ENCODE measurements at regions not wholly inside any gene's neighbourhood (a gene's known extent, or its start where the extent isn't known, plus 50 kb on each side); places are given as distances from the start of the nearest gene placed in this dataset.

DNA sequence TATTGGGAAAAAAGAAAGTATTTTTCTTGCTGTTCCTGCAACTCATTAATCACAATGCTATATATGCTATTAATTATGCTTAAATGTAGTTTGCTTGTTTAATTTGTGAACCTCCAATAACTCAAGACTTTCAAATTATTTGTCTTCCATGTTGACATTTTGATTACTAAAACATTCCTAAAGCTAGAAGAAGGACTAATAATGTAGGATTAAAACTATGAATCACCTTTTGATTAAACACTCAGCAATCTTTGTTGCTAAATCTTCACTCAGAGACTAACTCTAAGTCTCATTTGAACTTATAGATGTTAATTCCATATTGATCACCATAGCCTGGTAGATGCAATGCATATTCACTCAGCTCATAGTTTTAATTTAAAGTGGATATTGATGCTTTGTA, 524.6 kb upstream of the ZEB2 start:
- no peak overlapping the region for H2BK20ac ChIP-seq (ENCODE audit: low read depth, low read length, poor library complexity, severe bottlenecking)
- H4K8ac ChIP-seq (replicated peaks; ENCODE audit: insufficient read length, low read depth, low read length) = no peak overlapping the region
- no peak overlapping the region for H3K27ac ChIP-seq (ENCODE audit: insufficient read length, low read depth, low read length)
- no peaks in the 10 kb centered on the region for H3K4me1 ChIP-seq (ENCODE audit: insufficient read depth, low read length)
- H2AFZ ChIP-seq (ENCODE audit: low read length) = no peak overlapping the region
- H3K14ac ChIP-seq (ENCODE audit: insufficient read depth, low read length) = no peak overlapping the region
- no peaks in the 10 kb centered on the region for H3K79me2 ChIP-seq (ENCODE audit: insufficient read depth, low read length)
- Mint-ChIP-seq H3K27ac (no peak overlapping the region), H3K9me3 (no peaks in the 10 kb centered on the region), H3K4me3 (no peak overlapping the region), H3K27me3 (ENCODE audit: low read depth) (no peaks in the 10 kb centered on the region), H3K36me3 (ENCODE audit: insufficient read depth in 1 of 3, low read depth in 3 of 3) (no peaks in the 10 kb centered on the region; a peak in 3 of 7 replicates), H3K4me1 (peaks cover 5 to 7% of the 10 kb centered on the region in 2 experiments)
- H4K91ac ChIP-seq (ENCODE audit: insufficient read length, low read depth, low read length) = no peak overlapping the region
- H3K27me3 ChIP-seq (ENCODE audit: insufficient read depth, low read length) = no peaks in the 10 kb centered on the region
- H3K18ac ChIP-seq (ENCODE audit: insufficient read length, low read depth, low read length) = no peak overlapping the region
- H2BK120ac ChIP-seq (ENCODE audit: low read depth, low read length, poor library complexity, severe bottlenecking) = no peak overlapping the region
- H2BK12ac ChIP-seq (ENCODE audit: insufficient read length, low read depth, low read length) = no peak overlapping the region
- no peak overlapping the region for H3T11ph ChIP-seq (ENCODE audit: low read length)
- H3K9ac ChIP-seq (ENCODE audit: extremely low read depth, insufficient read length, low read length) = no peak overlapping the region
- no peaks in the 10 kb centered on the region for H3K9me3 ChIP-seq (ENCODE audit: control insufficient read depth, low read depth, low read length)
- H4K5ac ChIP-seq (ENCODE audit: insufficient read length, low read depth, low read length) = no peak overlapping the region
- no peak overlapping the region for H2BK5ac ChIP-seq (ENCODE audit: insufficient read length, low read length)
- no peaks in the 10 kb centered on the region for H3K23me2 ChIP-seq (ENCODE audit: insufficient read length, low read depth, low read length, poor library complexity, severe bottlenecking)
- no peak overlapping the region for H3K4me2 ChIP-seq (ENCODE audit: insufficient read depth, insufficient read length, low read length)
- no peaks in the 10 kb centered on the region for H4K20me1 ChIP-seq (ENCODE audit: control insufficient read depth, insufficient read depth, insufficient read length)
- no peak overlapping the region for H3K23ac ChIP-seq (ENCODE audit: insufficient read length, low read depth, low read length)
- no peak overlapping the region for H3K56ac ChIP-seq (ENCODE audit: insufficient read length, low read depth, low read length)
- no peak overlapping the region for H2AK5ac ChIP-seq (ENCODE audit: insufficient read length, low read length)
- H3K79me1 ChIP-seq (ENCODE audit: insufficient read depth, low read depth, low read length, poor library complexity, severe bottlenecking) = no peaks in the 10 kb centered on the region
- no peak overlapping the region for H3K4ac ChIP-seq (ENCODE audit: low read depth, low read length)
- DNase-seq = no peak
- TF ChIP-seq, protein P1, sequence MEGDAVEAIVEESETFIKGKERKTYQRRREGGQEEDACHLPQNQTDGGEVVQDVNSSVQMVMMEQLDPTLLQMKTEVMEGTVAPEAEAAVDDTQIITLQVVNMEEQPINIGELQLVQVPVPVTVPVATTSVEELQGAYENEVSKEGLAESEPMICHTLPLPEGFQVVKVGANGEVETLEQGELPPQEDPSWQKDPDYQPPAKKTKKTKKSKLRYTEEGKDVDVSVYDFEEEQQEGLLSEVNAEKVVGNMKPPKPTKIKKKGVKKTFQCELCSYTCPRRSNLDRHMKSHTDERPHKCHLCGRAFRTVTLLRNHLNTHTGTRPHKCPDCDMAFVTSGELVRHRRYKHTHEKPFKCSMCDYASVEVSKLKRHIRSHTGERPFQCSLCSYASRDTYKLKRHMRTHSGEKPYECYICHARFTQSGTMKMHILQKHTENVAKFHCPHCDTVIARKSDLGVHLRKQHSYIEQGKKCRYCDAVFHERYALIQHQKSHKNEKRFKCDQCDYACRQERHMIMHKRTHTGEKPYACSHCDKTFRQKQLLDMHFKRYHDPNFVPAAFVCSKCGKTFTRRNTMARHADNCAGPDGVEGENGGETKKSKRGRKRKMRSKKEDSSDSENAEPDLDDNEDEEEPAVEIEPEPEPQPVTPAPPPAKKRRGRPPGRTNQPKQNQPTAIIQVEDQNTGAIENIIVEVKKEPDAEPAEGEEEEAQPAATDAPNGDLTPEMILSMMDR (conservative IDR thresholded peaks at IDR 0.05) = no peak
- no peak overlapping the region for H2BK15ac ChIP-seq (ENCODE audit: low read depth, low read length)
